Kidney epithelial cell (primary cell): ENCODE measurements at regions not wholly inside any gene's neighbourhood (a gene's known extent, or its start where the extent isn't known, plus 50 kb on each side); places are given as distances from the start of the nearest gene placed in this dataset.

Experiments
- DNase-seq: peaks from one replicate; pipeline ENCODE4 v3.0.0-alpha.2; 2010; ENCODE audit warnings: low read depth
- H3K27me3 ChIP-seq: 2 replicates; pipeline ENCODE4 v1.6.0; 2011; ENCODE audit warnings: low read length; ENCODE audit not compliant: control insufficient read depth, insufficient read depth
- H3K36me3 ChIP-seq: 2 replicates; pipeline ENCODE4 v1.5.1; 2011; ENCODE audit warnings: low read length; ENCODE audit not compliant: control insufficient read depth, insufficient read depth
- H3K4me3 ChIP-seq: 2 replicates; pipeline ENCODE4 v1.5.1; 2011; ENCODE audit warnings: low read depth, mild to moderate bottlenecking, control low read depth, low read length
- TF ChIP-seq, protein P1 (sequence below): IDR thresholded peaks from 2 replicates; pipeline ENCODE4 v1.5.1; 2011; ENCODE audit warnings: mild to moderate bottlenecking, moderate library complexity, low read length, control low read depth, inconsistent platforms; ENCODE audit not compliant: insufficient read depth, poor library complexity, severe bottlenecking

DNA sequence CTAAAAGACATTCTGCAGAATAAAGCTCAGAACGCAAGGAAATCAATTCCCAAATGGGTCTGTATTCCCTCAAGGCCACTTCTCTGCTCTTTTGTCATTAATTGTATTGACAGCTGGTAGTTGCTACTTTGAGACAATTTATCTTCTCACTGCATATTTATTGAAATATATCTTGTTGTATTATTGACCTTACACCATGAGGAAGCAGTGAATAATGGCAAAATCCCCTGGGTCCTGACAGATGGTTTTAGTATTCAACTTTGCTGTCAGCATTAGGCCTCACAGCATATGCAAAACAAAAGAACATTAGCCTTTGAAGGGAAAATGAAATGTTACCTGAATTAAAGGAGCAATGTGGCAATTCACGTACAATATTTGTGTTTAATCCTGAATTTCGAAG lies 406.1 kb upstream of the TRAM1L1 start:
- Histone ChIP-seq H3K4me3 (no peak overlapping the region), H3K36me3 (no peaks in the 10 kb centered on the region), H3K27me3 (no peaks in the 10 kb centered on the region)
- no peak for DNase-seq
- TF ChIP-seq, protein P1, sequence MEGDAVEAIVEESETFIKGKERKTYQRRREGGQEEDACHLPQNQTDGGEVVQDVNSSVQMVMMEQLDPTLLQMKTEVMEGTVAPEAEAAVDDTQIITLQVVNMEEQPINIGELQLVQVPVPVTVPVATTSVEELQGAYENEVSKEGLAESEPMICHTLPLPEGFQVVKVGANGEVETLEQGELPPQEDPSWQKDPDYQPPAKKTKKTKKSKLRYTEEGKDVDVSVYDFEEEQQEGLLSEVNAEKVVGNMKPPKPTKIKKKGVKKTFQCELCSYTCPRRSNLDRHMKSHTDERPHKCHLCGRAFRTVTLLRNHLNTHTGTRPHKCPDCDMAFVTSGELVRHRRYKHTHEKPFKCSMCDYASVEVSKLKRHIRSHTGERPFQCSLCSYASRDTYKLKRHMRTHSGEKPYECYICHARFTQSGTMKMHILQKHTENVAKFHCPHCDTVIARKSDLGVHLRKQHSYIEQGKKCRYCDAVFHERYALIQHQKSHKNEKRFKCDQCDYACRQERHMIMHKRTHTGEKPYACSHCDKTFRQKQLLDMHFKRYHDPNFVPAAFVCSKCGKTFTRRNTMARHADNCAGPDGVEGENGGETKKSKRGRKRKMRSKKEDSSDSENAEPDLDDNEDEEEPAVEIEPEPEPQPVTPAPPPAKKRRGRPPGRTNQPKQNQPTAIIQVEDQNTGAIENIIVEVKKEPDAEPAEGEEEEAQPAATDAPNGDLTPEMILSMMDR, result no peak

DNA sequence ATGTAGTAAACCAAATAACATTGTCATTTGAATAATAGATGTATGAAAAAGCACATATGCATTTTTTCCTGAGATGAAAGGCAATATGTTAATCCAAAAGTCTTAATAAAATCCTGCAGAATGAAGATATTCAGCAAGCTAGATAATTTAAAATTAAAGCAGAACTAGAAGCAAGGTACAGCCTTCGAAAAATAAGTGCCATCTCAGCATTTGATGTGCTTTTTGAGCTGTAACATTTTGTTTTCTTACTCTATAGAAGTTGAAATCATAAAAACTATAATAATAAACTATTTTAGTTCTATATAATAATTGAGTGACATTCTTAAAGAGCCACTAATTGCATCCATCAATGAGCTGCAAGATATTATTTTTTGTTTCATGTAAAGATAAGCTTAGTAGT lies 410.4 kb upstream of the TRAM1L1 start:
- Histone ChIP-seq H3K36me3 (no peaks in the 10 kb centered on the region), H3K4me3 (no peak overlapping the region), H3K27me3 (no peaks in the 10 kb centered on the region)
- no peak for DNase-seq
- TF ChIP-seq, protein P1, result no peak

DNA sequence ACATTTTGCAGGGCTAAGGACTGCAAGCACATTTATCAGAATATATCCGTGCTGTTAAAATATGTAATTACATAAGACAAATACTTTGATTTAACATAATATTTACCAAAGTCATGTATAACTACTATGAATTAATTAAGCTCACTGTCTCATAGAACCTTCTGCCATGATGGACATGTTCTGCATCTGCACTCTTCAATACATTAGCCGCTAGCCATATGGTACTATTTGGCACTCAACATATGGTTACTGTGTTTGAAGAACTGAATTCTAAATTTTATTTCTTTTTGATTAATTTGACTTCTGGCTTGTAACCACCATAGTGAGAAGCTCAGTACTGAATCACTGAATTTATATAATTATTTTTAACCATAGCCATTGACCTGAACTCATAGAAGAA lies 427.0 kb upstream of the TRAM1L1 start:
- H3K36me3 ChIP-seq, result no peaks in the 10 kb centered on the region
- DNase-seq, result no peak
- no peak overlapping the region for H3K4me3 ChIP-seq
- no peaks in the 10 kb centered on the region for H3K27me3 ChIP-seq
- TF ChIP-seq, protein P1, result no peak

GRCh38 chr4:117514391-117515175 lies 429.2 kb upstream of the TRAM1L1 start:
- Histone ChIP-seq H3K27me3 (no peaks in the 10 kb centered on the region), H3K4me3 (no peak overlapping the region), H3K36me3 (no peaks in the 10 kb centered on the region)
- no peak for DNase-seq
- TF ChIP-seq, protein P1, result no peak

- Histone ChIP-seq H3K27me3 (no peaks in the 10 kb centered on the region), H3K4me3 (no peak overlapping the region), H3K36me3 (no peaks in the 10 kb centered on the region)
- TF ChIP-seq, protein P1, result no peak
- DNase-seq, result no peak
Observed at GRCh38 chr4:117515921-117516320, 430.5 kb upstream of the TRAM1L1 start.

- DNase-seq, result no peak
- TF ChIP-seq, protein P1, result no peak
- H3K36me3 ChIP-seq, result no peaks in the 10 kb centered on the region
Observed at GRCh38 chr4:117527601-117528000, 442.2 kb upstream of the TRAM1L1 start.

More at GRCh38 chr4:117527601-117528000, 442.2 kb upstream of the TRAM1L1 start:
- Histone ChIP-seq H3K27me3 (no peaks in the 10 kb centered on the region), H3K4me3 (no peak overlapping the region)
